H1 (cell line): ENCODE measurements at regions not wholly inside any gene's neighbourhood (a gene's known extent, or its start where the extent isn't known, plus 50 kb on each side); places are given as distances from the start of the nearest gene placed in this dataset.

ENCODE experiments used
- BCL11A ChIP-seq, 2 experiments: IDR thresholded peaks; one replicate each; pipeline ENCODE4 v1.6.1; 2011; ENCODE audit warnings: low read depth in 2 of 2, low read length in 2 of 2, mild to moderate bottlenecking in 2 of 2
- CBX5 ChIP-seq: fragments of 300-800, 300-1000 bp; sonication (generic); IDR thresholded peaks from 2 replicates; pipeline ENCODE4 v1.7.1; 2016; ENCODE audit warnings: antibody characterized with exemption, low read length, low read depth
- CBX8 ChIP-seq: fragments of 300-800, 300-1000 bp; sonication (generic); IDR thresholded peaks from 2 replicates; pipeline ENCODE4 v1.7.1; 2016; ENCODE audit warnings: low read depth, low read length, borderline replicate concordance
- CHD7 ChIP-seq: fragments of 300-600 bp; sonication (generic); IDR thresholded peaks from 2 replicates; pipeline ENCODE4 v1.7.1; 2012; ENCODE audit warnings: low read length, moderate library complexity, mild to moderate bottlenecking, inconsistent platforms; ENCODE audit not compliant: insufficient replicate concordance
- HDAC2 ChIP-seq, 2 experiments: fragments of 300-600 bp in 1 of 2; sonication (generic) in 1 of 2; IDR thresholded peaks; 2 replicates each; pipeline ENCODE4 v1.6.1; 2011 to 2012; ENCODE audit warnings: low read depth in 2 of 2, low read length in 2 of 2, mild to moderate bottlenecking in 2 of 2, moderate library complexity in 2 of 2, borderline replicate concordance in 1 of 2, inconsistent platforms in 1 of 2
- JUN ChIP-seq: IDR thresholded peaks from 2 replicates; pipeline ENCODE4 v1.6.1; 2011; ENCODE audit warnings: low read depth, mild to moderate bottlenecking, improper control_type of control experiment, low read length
- NANOG ChIP-seq: IDR thresholded peaks from 2 replicates; pipeline ENCODE4 v1.6.1; 2011; ENCODE audit warnings: low read length, low read depth, mild to moderate bottlenecking, inconsistent platforms; ENCODE audit not compliant: insufficient read depth, poor library complexity, severe bottlenecking
- RFX5 ChIP-seq: IDR thresholded peaks from 2 replicates; pipeline ENCODE4 v1.6.1; 2011; ENCODE audit warnings: low read depth, low read length, improper control_type of control experiment, borderline replicate concordance
- RXRA ChIP-seq: IDR thresholded peaks from 2 replicates; pipeline ENCODE4 v1.6.1; 2011; ENCODE audit warnings: low read depth, mild to moderate bottlenecking, low read length, moderate library complexity; ENCODE audit not compliant: insufficient read depth
- SAP30 ChIP-seq: fragments of 300-600 bp; sonication (generic); IDR thresholded peaks from 2 replicates; pipeline ENCODE4 v1.7.1; 2012; ENCODE audit warnings: low read length, moderate library complexity, mild to moderate bottlenecking, inconsistent platforms; ENCODE audit not compliant: insufficient read depth, insufficient replicate concordance
- TBP ChIP-seq: IDR thresholded peaks from 2 replicates; pipeline ENCODE4 v1.6.1; 2011; ENCODE audit warnings: low read depth, low read length, improper control_type of control experiment

- no peak for TF ChIP-seq CHD7
- no peak for TF ChIP-seq HDAC2 (IDR thresholded peaks at IDR 0.05; ENCODE audit: borderline replicate concordance in 1 of 2, low read depth in 2 of 2, low read length in 2 of 2)
- no peak for TF ChIP-seq CBX8
- no peak for TF ChIP-seq NANOG
- peak; percentile 28; the same call in 1 of the 2 replicates for TF ChIP-seq TBP
- no peak for TF ChIP-seq JUN
- TF ChIP-seq RFX5 = no peak
- TF ChIP-seq CBX5 = no peak
- no peak for TF ChIP-seq RXRA
- TF ChIP-seq SAP30 = no peak
- TF ChIP-seq BCL11A (IDR thresholded peaks at IDR 0.05; ENCODE audit: low read depth in 2 of 2, low read length in 2 of 2) = no peak
Measured at GRCh38 chr1:63063367-63063766, 259.0 kb upstream of the FOXD3 start (continued).
